HG02763 (cell line): ENCODE measurements at regions not wholly inside any gene's neighbourhood (a gene's known extent, or its start where the extent isn't known, plus 50 kb on each side); places are given as distances from the start of the nearest gene placed in this dataset.
"Not testable (repeated sequence)": the region's sequence is repeated elsewhere in the genome, so short reads cannot be mapped to it uniquely, and the experiment has no call there.

Experiments
- ATAC-seq: cut with Tn5 transposase; IDR thresholded peaks from one replicate; pipeline ENCODE4 v1.9.1; 2021; ENCODE audit warnings: mild to moderate bottlenecking, moderate library complexity; ENCODE audit not compliant: unreplicated experiment

DNA sequence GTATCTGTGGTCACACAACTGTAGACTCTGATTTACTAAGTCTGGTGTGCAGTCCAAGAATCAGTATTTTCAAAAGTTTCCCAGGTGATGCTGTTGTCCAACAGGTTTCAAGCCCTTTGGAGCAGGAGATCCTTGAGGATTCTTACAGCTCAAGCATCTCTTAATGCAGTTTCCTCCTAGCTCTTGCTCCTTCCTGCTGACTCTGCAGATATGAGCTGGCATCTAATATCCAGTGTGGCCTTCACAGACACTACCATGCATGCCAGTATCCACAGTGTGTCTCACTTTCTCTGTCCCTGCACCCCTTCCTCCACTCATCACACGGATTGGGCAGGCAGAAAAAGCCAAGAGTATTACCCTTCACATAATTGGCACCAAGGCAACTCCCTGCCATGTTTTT lies 182.2 kb upstream of the TNC start:
- ATAC-seq: no peak

- ATAC-seq: no peak
Measured at GRCh38 chr9:115300874-115301273, 182.9 kb upstream of the TNC start.

- ATAC-seq: no peak
Measured at GRCh38 chr9:115301581-115301980, 183.6 kb upstream of the TNC start.

- ATAC-seq: no peak
Measured at GRCh38 chr9:115305543-115305942, 187.6 kb upstream of the TNC start.

DNA sequence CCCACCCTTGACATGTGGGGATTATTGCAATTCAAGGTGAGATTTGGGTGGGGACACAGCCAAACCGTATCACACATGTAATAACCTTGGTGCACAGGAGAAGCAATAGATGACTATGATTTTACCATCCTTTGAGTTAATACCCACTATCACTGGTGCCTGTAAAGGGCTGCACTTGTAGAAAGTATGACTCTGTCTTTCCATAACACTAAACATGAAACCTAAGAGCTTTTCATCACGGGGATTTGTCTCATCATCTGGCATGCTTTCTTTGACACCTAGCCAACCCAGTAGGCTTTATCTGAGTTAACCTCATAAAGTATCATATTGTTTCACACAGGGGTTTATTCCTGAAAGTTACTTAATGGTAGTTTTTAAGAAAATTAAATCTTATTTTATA lies 188.9 kb upstream of the TNC start:
- ATAC-seq: no peak

DNA sequence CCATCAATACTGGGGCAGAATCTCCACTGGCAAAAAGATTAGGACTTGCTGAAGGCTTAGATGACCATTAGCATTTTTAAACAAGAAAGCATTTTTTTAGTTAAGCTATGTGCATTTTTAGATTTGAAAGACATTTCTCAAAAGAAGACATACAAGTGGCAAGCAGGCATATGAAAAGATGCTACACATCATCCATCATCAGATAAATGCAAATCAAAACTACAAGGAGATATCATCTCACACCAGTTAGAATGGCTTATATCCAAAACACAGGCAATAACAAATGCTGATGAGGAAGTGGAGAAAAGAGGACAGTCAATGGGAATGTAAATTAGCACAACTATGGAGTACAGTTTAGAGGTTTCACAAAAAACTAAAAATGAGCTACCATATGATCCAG lies 195.6 kb upstream of the TNC start:
- no peak for ATAC-seq

GRCh38 chr9:115326461-115326860 lies 208.5 kb upstream of the TNC start:
- no peak for ATAC-seq

DNA sequence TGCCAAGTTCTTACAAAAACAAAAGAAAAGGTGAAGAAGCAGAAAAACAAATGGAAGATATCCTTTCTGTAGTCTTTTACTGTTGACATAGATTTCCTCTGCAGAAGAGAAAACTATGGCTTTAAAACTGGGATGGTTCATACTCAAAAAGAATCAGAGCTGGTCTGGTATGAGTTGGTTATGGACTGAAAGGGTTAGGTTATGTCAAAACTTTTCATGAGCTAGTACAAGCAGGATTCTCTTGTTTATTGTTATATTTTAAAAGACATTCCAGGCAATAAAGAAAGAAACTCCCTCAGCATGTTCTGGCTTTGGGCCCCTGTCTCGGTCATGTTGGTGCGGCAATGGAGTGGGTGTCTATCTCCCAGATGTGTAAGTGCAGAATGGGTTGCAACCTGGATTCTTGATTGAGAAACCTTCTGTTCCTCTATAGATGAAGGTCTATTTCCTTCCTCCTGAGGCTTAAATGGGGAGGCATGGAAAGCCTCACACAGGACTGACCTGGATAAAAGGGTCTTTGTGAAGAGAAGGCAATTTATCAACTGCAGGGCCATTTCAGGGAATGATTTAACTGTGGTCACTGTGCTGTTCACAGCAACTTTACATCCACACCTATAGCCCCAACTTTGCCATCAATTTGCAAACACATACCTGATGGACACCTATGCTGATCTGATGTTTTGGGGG lies 209.6 kb upstream of the TNC start:
- ATAC-seq: no peak

- no peak for ATAC-seq
Measured at GRCh38 chr9:115328228-115328627, 210.3 kb upstream of the TNC start.

GRCh38 chr9:115328677-115329076 lies 210.7 kb upstream of the TNC start:
- ATAC-seq: no peak

DNA sequence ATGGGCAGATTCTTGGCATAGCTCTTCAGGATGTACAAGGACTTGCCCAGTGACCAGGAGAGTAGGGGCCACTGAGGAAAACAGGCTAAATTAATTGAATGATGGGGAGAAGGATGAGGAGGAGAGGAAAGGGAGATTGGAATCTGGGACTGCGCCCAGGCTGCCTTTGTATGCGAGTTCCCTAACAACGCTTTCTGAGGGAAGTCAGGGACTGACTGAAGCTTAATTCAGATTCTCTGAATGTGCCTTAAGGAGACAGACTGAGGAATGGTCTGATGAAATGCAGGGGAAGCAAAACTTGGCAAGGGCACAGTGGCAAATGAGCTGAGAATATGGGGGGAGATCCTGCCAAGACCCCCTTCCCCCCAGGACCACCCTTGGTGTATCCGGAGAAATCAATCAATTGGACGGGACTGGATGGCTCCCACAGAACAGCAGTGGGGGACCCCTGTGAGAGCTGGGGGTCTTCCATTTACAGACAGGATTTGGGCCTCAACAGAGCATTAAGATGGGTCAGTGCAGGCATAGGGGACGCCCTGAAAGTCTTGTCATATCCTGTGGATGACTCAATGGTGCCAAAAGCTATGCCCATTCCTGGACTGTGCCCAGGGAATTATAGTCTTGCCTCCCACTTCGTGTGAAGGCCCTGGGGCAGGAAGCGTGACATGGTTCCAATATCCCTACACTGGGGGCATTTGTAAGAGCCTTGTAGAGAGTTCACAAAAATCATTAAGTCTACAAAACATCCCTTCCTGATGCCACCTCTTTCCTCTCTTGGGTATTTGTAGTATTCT lies 215.5 kb upstream of the TNC start:
- no peak for ATAC-seq

GRCh38 chr9:115335439-115335838 lies 217.5 kb upstream of the TNC start:
- no peak for ATAC-seq

DNA sequence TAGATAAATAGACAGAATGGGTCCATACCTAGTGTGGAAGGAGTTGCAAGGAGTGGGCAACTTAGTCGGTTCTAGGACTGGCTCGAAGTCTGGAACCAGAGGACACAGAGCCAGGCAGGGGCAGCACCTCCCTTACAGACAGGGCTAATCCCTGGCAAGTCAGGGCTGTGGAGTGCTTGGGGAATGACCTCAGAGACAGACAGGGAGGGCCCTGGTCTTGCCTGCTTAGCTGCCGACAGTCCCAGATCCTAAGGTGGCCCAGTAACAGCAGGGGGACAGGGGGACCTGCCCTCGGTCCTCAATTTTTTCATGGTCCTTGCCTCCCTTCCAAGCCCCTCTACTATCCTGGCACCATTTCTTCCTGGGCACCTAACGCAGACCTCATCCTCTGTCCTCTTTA lies 222.4 kb upstream of the TNC start:
- ATAC-seq: no peak

GRCh38 chr9:115341426-115341825 lies 223.5 kb upstream of the TNC start:
- ATAC-seq: no peak

DNA sequence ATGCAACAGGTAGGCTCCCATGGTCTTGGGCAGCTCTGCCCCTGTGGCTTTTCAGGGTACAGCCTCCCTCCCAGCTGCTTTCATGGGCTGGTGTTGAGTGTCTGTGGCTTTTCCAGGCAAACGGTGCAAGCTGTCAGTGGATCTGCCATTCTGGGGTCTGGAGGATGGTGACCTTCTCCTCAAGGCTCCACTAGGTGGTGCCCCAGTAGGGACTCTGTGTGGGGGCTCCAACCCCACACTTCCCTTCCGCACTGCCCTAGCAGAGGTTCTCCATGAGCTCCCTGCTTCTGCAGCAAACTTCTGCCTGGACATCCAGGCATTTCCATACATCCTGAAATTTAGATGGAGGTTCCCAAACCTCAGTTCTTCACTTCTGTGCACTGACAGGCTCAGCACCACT lies 229.8 kb upstream of the TNC start:
- ATAC-seq: not testable (repeated sequence)

- not testable (repeated sequence) for ATAC-seq
Measured at GRCh38 chr9:115348936-115349335, 231.0 kb upstream of the TNC start.

GRCh38 chr9:115349542-115349941 lies 231.6 kb upstream of the TNC start:
- no peak for ATAC-seq

- ATAC-seq: no peak
Measured at GRCh38 chr9:115350548-115350947, 232.6 kb upstream of the TNC start.

DNA sequence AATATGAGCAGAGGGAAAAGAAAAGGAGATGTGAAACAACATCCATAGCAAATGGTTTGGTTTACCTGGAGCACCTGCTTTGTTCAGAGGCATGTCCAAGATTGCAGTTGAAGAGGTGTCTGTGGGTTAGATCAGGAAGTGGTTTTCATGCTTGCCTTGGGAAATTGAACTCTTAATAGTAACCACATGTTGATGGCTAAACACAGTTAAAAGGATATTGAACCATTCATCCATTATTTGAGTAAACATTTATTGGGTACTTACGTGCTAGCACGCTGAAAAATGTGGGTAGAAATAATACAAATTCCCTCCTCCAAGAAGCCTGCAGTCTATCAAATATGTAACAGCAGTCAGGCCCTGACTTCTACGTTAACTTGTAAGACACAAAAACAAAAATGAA lies 235.7 kb upstream of the TNC start:
- ATAC-seq: no peak

- ATAC-seq: no peak
Measured at GRCh38 chr9:115357821-115358220, 239.9 kb upstream of the TNC start.

DNA sequence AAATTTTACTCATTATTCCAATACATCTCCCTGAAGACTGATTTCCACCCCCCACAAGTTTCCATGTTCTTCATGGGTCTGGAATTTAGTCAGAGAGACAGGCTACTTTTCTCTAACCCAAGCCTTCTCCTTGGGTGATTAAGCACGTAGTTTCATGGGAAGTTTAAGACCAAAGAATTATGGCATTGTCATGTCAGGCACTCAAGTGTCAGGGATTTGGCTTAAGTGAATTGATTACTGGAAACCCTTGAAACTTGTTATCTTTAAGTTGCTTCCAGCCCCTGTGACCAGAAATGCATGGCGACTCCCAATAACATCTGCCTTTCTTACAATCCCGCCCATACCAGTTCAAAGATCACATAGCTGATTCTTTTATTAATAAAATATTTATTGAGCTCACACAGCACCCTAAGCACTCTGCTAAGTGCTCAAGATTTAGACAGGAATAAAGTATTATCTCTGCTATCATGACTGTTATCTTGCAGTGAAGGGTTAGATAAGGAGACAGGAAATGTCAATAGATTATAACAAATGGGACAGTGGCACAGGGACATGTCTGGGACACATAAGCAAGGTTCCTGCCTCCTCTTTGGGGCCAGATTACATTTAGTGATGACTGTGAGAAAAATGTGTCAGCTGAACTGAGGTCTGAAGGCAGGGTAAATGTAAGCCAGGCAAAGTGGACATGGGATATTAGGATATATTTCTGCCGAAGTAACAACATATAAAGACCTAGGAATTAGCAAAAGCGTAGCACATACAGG lies 241.2 kb upstream of the TNC start:
- ATAC-seq: no peak

- no peak for ATAC-seq
Measured at GRCh38 chr9:115360122-115360521, 242.2 kb upstream of the TNC start.
